ENCODE measurements at regions not wholly inside any gene's neighbourhood (a gene's known extent, or its start where the extent isn't known, plus 50 kb on each side); places are given as distances from the start of the nearest gene placed in this dataset.

DNA sequence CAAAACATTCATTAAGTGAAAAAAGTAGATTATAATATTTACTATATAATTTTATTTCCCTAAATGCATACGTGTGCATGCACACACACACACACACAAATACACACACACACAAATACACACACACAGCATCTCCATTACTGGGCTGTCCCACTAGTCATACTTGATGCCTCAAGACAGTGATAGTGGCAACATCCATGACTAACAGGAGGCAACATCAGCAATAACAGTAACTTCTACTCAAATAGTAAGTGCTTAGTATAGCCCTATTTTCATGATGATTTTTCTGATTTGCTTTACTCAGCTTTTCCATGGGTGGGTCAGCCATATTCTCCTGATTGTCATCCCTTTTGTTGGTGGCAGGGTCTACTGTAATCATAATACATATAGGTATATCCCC, 325.9 kb upstream of the TEX13C start:
- DNase-seq = no peak

DNA sequence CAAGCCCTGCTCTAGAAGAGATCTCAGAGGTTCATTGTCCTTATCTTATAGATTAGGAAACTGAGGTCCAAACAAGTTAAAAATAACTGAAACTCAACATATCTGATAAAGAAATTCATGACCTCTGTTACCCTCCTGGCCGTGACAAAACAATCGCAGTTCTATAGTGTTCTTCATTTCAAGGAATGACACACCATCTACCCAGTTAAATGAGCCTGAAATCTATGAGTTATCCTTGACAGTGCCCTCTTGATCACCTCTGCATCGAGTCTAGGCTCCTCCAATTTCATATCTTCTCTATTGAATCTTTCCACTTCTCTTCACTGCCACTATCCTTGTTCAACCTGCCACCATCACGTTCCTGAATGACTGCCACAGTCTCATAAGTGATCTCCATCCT, 325.3 kb upstream of the TEX13C start:
- no peak for DNase-seq

DNA sequence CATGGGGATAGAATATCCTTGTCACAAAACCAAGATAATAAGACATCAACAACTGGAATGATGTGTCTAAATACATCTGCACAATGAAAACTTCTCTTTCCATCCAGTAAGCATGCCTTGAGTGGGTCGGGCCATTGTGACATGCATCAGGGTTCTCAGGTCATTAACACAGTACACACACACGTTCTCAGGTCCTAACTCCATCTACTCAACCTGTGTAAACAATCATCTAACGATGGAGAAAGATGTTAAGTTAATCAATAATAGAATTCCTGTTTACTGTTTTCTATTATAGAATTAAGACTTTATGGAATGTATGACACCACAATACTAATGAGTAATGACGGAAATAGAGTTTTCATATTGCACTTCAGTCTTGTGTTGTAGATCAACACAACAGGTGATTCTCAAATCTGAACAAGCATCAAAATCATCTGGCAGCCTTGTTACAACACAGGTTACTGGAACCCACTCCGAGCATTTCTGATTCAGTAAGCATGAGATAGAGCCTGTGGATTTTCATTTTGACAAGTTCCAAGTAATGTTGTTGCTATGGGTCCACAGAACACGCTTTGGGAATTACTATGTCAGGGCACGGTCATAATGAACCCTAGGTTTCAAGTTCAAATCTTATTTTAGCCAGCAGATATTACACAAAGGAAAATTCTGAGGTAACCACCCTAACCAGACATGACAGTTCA, 315.8 kb upstream of the TEX13C start:
- no peak for DNase-seq

DNA sequence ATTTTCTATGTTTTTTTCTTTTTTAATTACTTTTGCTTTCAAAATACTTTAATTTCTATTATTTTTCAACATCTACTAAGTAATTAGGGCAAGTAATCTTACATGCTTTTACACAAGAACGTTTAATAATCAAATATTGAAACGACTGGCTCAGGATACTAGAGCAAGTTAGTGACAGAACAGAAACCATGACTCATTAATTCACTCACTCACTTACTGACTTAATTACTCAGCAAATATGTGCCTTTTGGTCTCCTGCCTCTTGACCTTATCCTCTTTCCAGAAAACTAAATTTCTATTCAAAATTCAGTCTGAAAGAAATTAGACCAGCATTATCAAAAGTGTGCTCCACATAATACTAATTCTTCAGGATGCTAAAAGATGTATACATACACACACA, 314.9 kb upstream of the TEX13C start:
- DNase-seq = no peak

DNA sequence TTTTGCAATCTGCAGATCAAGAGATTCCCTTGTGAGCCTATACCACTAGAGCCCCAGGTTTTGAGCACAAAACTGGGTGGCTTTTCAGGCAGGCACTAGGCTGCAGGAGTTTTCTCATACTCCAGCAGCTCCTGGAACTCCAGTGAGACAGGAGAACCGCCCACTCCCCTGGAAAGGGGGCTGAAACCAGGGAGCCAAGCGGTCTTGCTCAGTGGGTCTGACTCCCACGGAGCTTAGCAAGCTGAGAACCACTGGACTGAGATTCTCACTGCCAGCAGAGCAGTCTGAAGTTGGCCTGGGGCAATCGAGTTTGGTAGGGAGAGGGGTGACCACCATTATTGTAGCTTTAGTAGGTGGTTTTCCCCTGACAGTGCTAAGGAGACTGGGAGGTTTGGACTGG, 313.8 kb upstream of the TEX13C start:
- DNase-seq = no peak

DNA sequence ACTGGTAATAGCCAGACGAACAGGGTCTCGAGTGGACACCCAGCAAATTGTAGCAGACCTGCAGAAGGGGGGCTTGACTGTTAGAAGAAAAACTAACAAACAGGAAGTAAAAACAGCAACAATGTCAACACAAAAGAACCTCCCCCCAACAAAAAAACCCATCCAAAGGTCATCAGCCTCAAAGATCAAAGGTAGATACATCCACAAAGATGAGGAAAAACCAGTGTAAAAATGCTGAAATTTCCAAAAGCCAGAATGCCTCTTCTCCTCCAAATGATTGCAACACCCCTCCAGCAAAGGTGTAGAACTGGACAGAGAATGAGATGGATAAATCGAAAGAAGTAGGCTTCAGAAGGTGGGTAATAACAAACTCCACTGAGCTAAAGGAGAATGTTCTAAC, 313.0 kb upstream of the TEX13C start:
- no peak for DNase-seq

DNA sequence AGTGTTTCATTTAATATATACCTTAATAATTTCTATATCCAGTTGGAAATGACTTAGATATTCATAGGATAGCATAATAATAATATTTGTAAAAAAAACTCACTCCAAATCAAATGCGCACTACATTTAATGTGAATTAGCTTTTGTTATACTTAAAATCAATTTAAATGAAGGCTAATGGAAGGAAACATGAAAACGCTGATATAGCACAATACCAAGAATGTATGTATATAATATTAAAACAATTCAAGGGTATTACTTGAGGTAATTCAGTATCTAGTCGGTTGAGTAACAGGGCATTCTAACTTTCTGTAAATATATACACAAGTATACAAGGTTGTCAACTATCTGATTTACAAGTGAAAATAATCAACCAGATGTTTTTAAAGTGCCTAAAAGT, 307.1 kb upstream of the TEX13C start:
- DNase-seq = no peak

DNA sequence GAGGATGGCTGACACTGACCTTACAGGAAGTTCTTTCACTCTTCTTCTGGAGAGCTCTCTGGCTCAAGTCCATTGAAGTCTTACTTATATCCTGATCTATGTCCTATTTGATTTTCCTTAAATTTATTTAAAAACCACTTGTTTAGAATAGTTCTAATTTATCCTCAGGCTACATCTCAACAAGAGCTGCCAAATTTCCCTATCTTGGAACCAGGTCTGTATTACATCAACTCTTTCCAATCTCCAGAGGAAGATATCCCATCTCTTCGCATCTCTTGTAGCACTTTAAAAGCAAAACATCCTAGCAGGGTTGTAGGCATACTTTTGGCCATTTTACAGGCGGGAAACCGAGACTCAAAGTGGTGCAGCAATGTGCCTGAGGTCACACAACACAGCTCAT, 290.5 kb upstream of the TEX13C start:
- no peak for DNase-seq
